B cell (primary cell): ENCODE measurements at regions not wholly inside any gene's neighbourhood (a gene's known extent, or its start where the extent isn't known, plus 50 kb on each side); places are given as distances from the start of the nearest gene placed in this dataset.

Experiments used
- EZH2 ChIP-seq: IDR thresholded peaks from 2 replicates; pipeline ENCODE4 v1.6.1; 2012; ENCODE audit warnings: borderline replicate concordance, low read depth, mild to moderate bottlenecking, moderate library complexity, low read length; ENCODE audit not compliant: insufficient read depth, poor library complexity, severe bottlenecking
- TF ChIP-seq, protein P1 (sequence below): fragments of 200-600 bp; IDR thresholded peaks from one replicate; pipeline ENCODE4 v1.8.0; 2022; ENCODE audit warnings: antibody characterized with exemption, mild to moderate bottlenecking

DNA sequence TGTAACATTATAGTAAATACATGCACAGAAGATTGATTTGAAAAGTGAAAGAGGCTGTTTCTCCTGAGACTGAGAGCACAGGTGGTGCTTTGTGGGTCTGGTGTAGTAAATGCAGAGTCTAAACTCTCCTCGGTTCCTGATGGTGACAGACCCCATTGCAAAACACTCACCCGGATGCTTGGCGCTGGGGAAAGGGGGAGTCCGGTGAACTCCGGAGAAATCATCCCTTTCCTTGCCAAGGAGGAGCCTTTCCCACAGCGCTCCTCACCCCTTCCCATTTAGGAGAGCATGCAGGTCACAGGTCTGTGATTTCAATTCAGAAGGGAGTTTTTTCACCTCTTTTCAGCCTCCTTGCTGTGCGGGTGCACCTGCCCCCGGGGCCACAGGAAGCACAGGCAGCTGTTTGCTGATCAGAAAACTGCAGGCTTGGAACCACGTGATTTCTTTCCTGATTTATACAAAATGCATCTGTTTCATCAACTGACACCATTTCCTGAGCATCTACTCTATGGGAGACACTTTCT lies 75.6 kb upstream of the LYZL2 start:
- TF ChIP-seq EZH2: no peak
- TF ChIP-seq, protein P1, sequence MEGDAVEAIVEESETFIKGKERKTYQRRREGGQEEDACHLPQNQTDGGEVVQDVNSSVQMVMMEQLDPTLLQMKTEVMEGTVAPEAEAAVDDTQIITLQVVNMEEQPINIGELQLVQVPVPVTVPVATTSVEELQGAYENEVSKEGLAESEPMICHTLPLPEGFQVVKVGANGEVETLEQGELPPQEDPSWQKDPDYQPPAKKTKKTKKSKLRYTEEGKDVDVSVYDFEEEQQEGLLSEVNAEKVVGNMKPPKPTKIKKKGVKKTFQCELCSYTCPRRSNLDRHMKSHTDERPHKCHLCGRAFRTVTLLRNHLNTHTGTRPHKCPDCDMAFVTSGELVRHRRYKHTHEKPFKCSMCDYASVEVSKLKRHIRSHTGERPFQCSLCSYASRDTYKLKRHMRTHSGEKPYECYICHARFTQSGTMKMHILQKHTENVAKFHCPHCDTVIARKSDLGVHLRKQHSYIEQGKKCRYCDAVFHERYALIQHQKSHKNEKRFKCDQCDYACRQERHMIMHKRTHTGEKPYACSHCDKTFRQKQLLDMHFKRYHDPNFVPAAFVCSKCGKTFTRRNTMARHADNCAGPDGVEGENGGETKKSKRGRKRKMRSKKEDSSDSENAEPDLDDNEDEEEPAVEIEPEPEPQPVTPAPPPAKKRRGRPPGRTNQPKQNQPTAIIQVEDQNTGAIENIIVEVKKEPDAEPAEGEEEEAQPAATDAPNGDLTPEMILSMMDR: no peak
